Suprapubic skin (tissue), 4 donors: ENCODE measurements at regions not wholly inside any gene's neighbourhood (a gene's known extent, or its start where the extent isn't known, plus 50 kb on each side); places are given as distances from the start of the nearest gene placed in this dataset.

Experiments
- CTCF ChIP-seq, 2 donors: fragments of 200-600 bp in 1 of 2; fragments of 450-650 bp in 1 of 2; sonication (generic) in 1 of 2; IDR thresholded peaks; one replicate each; pipeline ENCODE4 v1.5.1; 2016 to 2019; ENCODE audit warnings: antibody characterized with exemption in 2 of 2, mild to moderate bottlenecking in 1 of 2, moderate library complexity in 1 of 2
- POLR2A ChIP-seq, 2 donors: fragments of 450-650 bp; IDR thresholded peaks; one replicate each; pipeline ENCODE4 v1.6.1; 2017; ENCODE audit warnings: antibody characterized with exemption in 2 of 2, mild to moderate bottlenecking in 2 of 2, moderate library complexity in 2 of 2
- POLR2AphosphoS5 ChIP-seq, 3 donors: sonication (generic); formaldehyde crosslinking; IDR thresholded peaks; one replicate each; pipeline ENCODE4 v1.6.1; 2017; ENCODE audit warnings: antibody characterized with exemption in 3 of 3

GRCh38 chrX:99549381-99549780 is 860.7 kb downstream of the PCDH19 start:
- TF ChIP-seq CTCF (IDR thresholded peaks at IDR 0.05): no peak
- no peak for TF ChIP-seq POLR2AphosphoS5 (IDR thresholded peaks at IDR 0.05)
- no peak for TF ChIP-seq POLR2A (IDR thresholded peaks at IDR 0.05)
